NT2/D1 (cell line): ENCODE measurements at regions not wholly inside any gene's neighbourhood (a gene's known extent, or its start where the extent isn't known, plus 50 kb on each side); places are given as distances from the start of the nearest gene placed in this dataset.

Source experiments
- SUZ12 ChIP-seq: IDR thresholded peaks from 2 replicates; pipeline ENCODE4 v1.6.1; 2011; ENCODE audit not compliant: insufficient read length, insufficient read depth; ENCODE audit errors: extremely low read depth
- YY1 ChIP-seq: IDR thresholded peaks from 2 replicates; pipeline ENCODE4 v1.6.1; 2011; ENCODE audit not compliant: insufficient read length, insufficient read depth
- ZNF274 ChIP-seq: IDR thresholded peaks from 2 replicates; pipeline ENCODE4 v1.6.1; 2011; ENCODE audit warnings: mild to moderate bottlenecking, low read depth, low read length

DNA sequence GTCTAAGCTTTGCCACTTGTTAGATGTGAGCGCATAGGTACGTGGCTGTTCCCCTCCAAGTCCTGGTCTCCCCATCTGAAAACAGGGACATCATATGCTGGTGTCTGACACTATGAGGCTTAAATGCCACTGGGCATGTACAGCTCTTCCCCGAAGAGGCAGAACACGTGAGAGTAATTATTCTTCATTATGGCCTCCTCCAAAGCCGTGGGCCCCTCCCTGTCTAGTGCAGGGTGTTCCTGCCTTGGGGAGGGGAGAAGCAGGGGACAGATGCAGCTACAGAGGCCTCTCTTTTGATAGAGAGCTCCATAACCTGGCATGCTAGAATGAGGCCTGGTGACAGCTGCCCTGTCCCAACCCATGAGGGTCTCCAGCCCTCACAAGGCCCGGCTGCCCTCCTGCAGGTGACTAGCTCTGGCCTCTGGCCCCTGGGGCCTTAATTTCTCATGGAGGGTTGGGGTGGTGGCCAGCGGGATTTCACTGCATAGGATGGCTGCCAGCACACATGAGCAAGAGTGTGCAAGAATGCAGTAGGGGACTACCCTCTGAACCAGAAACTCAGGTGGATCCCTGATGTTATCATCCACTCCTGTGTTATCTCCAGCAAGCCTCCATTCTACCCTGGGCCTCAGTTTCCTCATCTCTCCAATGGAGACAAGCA is 334.6 kb downstream of the MN1 start:
- TF ChIP-seq SUZ12 (no peak), YY1 (no peak), ZNF274 (no peak)
